ENCODE measurements at regions not wholly inside any gene's neighbourhood (a gene's known extent, or its start where the extent isn't known, plus 50 kb on each side); places are given as distances from the start of the nearest gene placed in this dataset.

GRCh38 chr7:26919906-26920493 lies 55.6 kb upstream of the SKAP2 start:
- 47% methylated on average over 2 of the region's 2 CpGs for WGBS
- H3K27ac ChIP-seq, result no peak overlapping the region
- TF ChIP-seq EP300 (IDR thresholded peaks at IDR 0.05) (no peak), POLR2AphosphoS5 (IDR thresholded peaks at IDR 0.05) (no peak), POLR2A (IDR thresholded peaks at IDR 0.05) (no peak), CTCF (IDR thresholded peaks at IDR 0.05) (no peak)

GRCh38 chr7:26918241-26918640 lies 53.9 kb upstream of the SKAP2 start:
- Histone ChIP-seq H3K9me3 (no peaks in the 10 kb centered on the region), H3K36me3 (no peaks in the 10 kb centered on the region), H3K27ac (no peak overlapping the region), H3K4me3 (no peak overlapping the region), H3K27me3 (no peaks in the 10 kb centered on the region), H3K4me1 (no peaks in the 10 kb centered on the region)
- DNase-seq (ENCODE audit: low spot score in 2 of 2), result no peak
- TF ChIP-seq EP300 (IDR thresholded peaks at IDR 0.05) (no peak), CTCF (IDR thresholded peaks at IDR 0.05) (no peak), POLR2AphosphoS5 (IDR thresholded peaks at IDR 0.05) (no peak), POLR2A (IDR thresholded peaks at IDR 0.05) (no peak)

More at GRCh38 chr7:26919906-26920493, 55.6 kb upstream of the SKAP2 start:
- H3K27me3 ChIP-seq, result no peaks in the 10 kb centered on the region
- DNase-seq (ENCODE audit: low spot score in 2 of 2), result no peak
- no peaks in the 10 kb centered on the region for H3K36me3 ChIP-seq
- H3K4me1 ChIP-seq, result no peaks in the 10 kb centered on the region
- H3K9me3 ChIP-seq, result no peaks in the 10 kb centered on the region
- H3K4me3 ChIP-seq, result no peak overlapping the region

GRCh38 chr7:26916779-26917320 lies 52.5 kb upstream of the SKAP2 start:
- no peak overlapping the region for H3K4me3 ChIP-seq
- H3K36me3 ChIP-seq, result no peaks in the 10 kb centered on the region
- H3K27ac ChIP-seq, result no peak overlapping the region
- DNase-seq (ENCODE audit: low spot score in 2 of 2), result no peak
- no peaks in the 10 kb centered on the region for H3K4me1 ChIP-seq
- no peak for TF ChIP-seq CTCF (IDR thresholded peaks at IDR 0.05)
- no peak for TF ChIP-seq EP300 (IDR thresholded peaks at IDR 0.05)
- H3K27me3 ChIP-seq, result no peaks in the 10 kb centered on the region
- H3K9me3 ChIP-seq, result no peaks in the 10 kb centered on the region
- WGBS, result 72% methylated on average over 3 of the region's 3 CpGs

GRCh38 chr7:26916336-26916735 lies 51.9 kb upstream of the SKAP2 start:
- H3K4me3 ChIP-seq, result no peak overlapping the region
- H3K27me3 ChIP-seq, result no peaks in the 10 kb centered on the region
- H3K27ac ChIP-seq, result no peak overlapping the region
- no peak for TF ChIP-seq POLR2A (IDR thresholded peaks at IDR 0.05)
- no peak for TF ChIP-seq CTCF (IDR thresholded peaks at IDR 0.05)
- no peak for TF ChIP-seq POLR2AphosphoS5 (IDR thresholded peaks at IDR 0.05)
- TF ChIP-seq EP300 (IDR thresholded peaks at IDR 0.05), result no peak
- H3K4me1 ChIP-seq, result no peaks in the 10 kb centered on the region
- H3K36me3 ChIP-seq, result no peaks in the 10 kb centered on the region
- no peaks in the 10 kb centered on the region for H3K9me3 ChIP-seq
- DNase-seq (ENCODE audit: low spot score in 2 of 2), result no peak

Measured in suprapubic skin (tissue), 4 donors.